GM19351 (cell line): ENCODE measurements at regions not wholly inside any gene's neighbourhood (a gene's known extent, or its start where the extent isn't known, plus 50 kb on each side); places are given as distances from the start of the nearest gene placed in this dataset.
"Not testable (repeated sequence)": the region's sequence is repeated elsewhere in the genome, so short reads cannot be mapped to it uniquely, and the experiment has no call there.

Experiments
- ATAC-seq: cut with Tn5 transposase; IDR thresholded peaks from one replicate; pipeline ENCODE4 v1.9.1; 2021; ENCODE audit warnings: mild to moderate bottlenecking, moderate library complexity; ENCODE audit not compliant: unreplicated experiment

GRCh38 chr20:57813509-57814269 is 103.9 kb upstream of the PMEPA1 start:
- no peak for ATAC-seq

- ATAC-seq, result not testable (repeated sequence)
Observed at GRCh38 chr20:57812632-57813031, 102.8 kb upstream of the PMEPA1 start.

GRCh38 chr20:57811374-57812020 is 101.7 kb upstream of the PMEPA1 start:
- ATAC-seq, result no peak

- no peak for ATAC-seq
Observed at GRCh38 chr20:57810511-57811373, 100.9 kb upstream of the PMEPA1 start.

GRCh38 chr20:57809661-57810172 is 99.9 kb upstream of the PMEPA1 start:
- no peak for ATAC-seq

- no peak for ATAC-seq
Observed at GRCh38 chr20:57809149-57809548, 99.3 kb upstream of the PMEPA1 start.

- no peak for ATAC-seq
Observed at GRCh38 chr20:57808264-57809070, 98.7 kb upstream of the PMEPA1 start.

GRCh38 chr20:57807401-57808263 is 97.8 kb upstream of the PMEPA1 start:
- no peak for ATAC-seq

GRCh38 chr20:57806975-57807374 is 97.2 kb upstream of the PMEPA1 start:
- no peak for ATAC-seq

GRCh38 chr20:57806476-57806875 is 96.7 kb upstream of the PMEPA1 start:
- ATAC-seq, result no peak

GRCh38 chr20:57805747-57806146 is 95.9 kb upstream of the PMEPA1 start:
- ATAC-seq, result no peak

GRCh38 chr20:57804470-57805250 is 94.8 kb upstream of the PMEPA1 start:
- ATAC-seq, result no peak

- no peak for ATAC-seq
Observed at GRCh38 chr20:57803508-57804005, 93.7 kb upstream of the PMEPA1 start.

- no peak for ATAC-seq
Observed at GRCh38 chr20:57802765-57803507, 93.1 kb upstream of the PMEPA1 start.

GRCh38 chr20:57801581-57801980 is 91.8 kb upstream of the PMEPA1 start:
- ATAC-seq, result no peak

GRCh38 chr20:57800791-57801430 is 91.1 kb upstream of the PMEPA1 start:
- no peak for ATAC-seq

- no peak for ATAC-seq
Observed at GRCh38 chr20:57797401-57797800, 87.6 kb upstream of the PMEPA1 start.
